Amygdala (tissue), 56 donors: ENCODE measurements at regions not wholly inside any gene's neighbourhood (a gene's known extent, or its start where the extent isn't known, plus 50 kb on each side); places are given as distances from the start of the nearest gene placed in this dataset.
"Not testable (repeated sequence)": the region's sequence is repeated elsewhere in the genome, so short reads cannot be mapped to it uniquely, and the experiment has no call there.

Experiments used
- DNase-seq, 56 donors: peaks; one replicate each; lab custom pipeline; 2025; lab: John Stamatoyannopoulos, UW

GRCh38 chr13:69124996-69125395, 982.6 kb upstream of the ATXN8OS start:
- DNase-seq = no peak

DNA sequence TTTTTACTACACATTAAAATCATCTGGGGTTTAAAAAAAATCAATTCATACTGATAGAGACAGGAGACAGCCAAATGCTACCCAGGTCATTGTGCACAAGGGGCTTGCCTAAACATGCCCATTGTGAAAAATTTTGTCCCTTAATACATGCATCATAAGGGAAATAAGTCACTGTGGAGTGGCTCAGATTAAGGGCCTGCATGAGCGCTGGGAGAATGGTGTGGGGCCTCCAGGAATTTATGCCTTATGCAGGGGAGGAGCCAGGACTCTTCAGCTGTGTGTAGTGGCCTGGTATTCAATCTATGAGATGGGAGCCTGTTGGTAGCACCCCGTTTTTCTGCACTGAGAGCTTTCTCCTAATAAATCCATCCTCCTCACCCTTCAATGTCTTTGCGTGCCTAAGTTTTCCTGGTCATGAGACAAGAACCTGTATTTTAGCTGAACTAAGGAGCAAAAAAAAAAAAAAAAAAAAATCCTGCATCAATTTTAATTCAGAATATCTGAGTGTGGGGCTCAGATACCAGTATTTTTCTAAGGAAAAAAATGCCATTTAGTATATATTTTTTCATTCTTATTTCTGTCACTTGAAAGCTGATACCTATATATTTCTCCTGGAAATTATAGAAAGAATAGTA, 997.6 kb upstream of the ATXN8OS start:
- no peak for DNase-seq

DNA sequence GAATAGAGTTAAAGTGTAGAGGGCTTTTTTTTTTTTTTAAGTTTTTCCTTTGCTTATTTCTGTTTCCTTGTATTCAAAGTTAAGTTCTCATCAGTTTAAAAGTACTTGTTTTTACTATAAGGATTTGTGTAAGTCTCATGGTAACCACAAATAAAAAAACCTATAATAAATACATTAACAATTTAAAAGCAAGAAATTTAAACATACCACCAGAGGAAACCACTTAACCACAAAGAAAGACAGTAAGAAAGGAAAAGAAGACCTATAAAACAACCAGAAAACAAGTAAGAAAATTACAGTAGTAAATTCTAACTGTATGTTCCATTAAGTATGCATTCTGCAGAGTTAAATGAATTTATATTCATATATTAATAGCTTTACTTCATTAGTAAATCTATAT, 999.1 kb upstream of the ATXN8OS start:
- DNase-seq = no peak

DNA sequence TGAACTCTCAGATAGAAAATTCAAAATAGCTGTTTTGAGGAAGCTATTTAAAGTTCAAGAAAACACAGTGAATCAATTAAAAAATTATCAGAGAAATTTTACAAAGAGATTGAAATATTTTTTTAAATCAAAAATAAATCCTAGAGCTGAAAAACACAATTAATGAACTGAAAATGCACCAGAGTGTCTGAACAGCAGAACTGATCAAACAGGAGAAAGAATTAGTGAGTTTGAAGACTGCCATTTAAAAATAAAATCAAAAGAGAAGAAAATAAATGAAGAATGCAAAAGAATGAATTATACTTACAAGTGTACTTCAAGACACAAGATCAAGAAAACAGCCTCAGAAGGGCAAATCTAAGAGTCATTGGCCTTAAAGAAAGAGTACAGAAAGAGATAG, 1000.2 kb upstream of the ATXN8OS start:
- DNase-seq = no peak

GRCh38 chr13:69101841-69102240, 1005.8 kb upstream of the ATXN8OS start:
- no peak for DNase-seq

- no peak for DNase-seq
Observed at GRCh38 chr13:69094485-69094884, 1013.1 kb upstream of the ATXN8OS start.

DNA sequence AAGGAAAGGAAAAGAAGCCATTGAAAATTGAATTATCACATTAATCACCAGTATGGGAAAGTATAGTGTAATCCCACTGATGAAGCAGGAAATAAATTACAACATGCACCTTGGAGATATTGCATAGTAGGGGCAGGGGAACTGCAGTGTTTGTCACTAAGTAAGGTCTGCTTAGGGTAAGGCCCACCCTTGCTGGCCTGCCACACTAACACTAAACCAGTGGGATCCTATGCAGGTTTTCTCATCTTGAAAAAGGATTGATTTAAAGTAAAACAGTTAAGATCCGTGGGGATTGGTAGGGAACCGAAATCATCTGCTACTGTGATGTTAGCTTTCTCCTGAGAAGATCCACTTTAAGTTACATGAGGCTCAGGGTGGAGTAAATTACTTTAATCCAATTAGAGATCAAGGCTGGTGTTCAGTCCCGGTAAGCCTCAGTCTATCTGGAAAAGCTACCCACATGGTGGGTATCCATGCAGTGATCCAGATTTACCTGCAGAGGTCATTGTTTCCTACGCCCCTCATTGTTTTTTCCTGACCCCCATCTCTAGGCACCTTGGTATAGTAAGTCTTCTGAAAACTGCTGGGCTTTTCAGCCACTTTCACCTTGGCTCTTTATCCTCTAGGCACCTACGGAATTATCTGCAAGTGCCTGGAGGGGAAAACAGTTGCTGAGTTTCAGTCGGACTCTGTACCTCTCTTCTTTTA, 1014.9 kb upstream of the ATXN8OS start:
- DNase-seq = no peak

DNA sequence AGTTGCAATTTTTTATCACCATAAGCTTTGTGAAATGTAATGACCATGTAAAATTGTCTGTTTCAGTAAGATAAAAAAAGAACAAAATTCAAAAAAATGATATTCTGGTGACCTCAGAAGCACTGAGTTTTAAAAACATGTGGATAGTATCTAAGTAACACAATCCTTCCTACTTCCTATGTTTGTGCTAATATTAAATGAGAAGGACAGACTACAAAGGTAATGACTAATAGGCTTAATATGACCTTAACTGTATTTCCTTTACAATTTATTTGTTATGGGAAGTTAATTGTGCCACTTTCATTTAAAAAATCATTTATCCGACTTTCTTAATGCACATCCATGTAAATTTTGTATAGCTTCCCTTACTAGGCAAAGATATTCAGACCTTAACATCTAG, 1030.4 kb upstream of the ATXN8OS start:
- no peak for DNase-seq

GRCh38 chr13:69069554-69070133, 1038.0 kb upstream of the ATXN8OS start:
- DNase-seq = no peak

DNA sequence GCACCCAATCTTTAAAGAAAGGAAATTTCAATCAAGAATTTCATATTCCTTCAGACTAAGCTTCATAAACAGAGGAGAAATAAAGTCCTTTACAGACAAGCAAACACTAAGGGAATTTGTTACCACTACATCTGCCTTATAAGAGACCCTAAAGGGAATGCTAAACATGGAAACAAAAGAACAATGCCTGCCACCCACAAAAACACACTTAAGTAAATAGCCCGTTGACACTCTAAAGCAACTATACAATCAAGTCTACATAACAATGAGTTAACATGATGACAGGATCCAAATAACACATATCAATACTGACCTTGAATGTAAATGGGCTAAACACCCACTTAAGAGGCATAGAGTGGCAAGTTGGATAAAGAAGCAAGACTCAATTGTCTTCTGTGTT, 1056.9 kb upstream of the ATXN8OS start:
- no peak for DNase-seq

DNA sequence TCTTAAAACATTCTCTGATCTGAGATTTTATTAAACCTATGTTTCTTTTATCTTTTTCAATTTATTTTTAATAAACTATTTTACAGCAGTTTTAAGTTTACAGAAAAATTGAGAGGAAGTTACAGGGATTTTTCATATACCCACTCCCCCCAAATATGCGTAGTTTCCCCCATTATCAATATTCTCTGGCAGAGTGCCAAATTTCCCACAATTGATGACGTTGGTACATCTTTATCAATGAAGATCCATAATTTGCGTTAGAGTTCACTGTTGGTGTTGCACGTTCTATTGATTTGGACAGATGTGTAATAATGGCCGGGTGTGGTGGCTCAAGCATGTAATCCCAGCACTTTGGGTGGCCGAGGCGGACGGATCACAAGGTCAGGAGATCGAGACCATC, 1063.0 kb upstream of the ATXN8OS start:
- no peak for DNase-seq

GRCh38 chr13:69040898-69041297, 1066.7 kb upstream of the ATXN8OS start:
- no peak for DNase-seq

DNA sequence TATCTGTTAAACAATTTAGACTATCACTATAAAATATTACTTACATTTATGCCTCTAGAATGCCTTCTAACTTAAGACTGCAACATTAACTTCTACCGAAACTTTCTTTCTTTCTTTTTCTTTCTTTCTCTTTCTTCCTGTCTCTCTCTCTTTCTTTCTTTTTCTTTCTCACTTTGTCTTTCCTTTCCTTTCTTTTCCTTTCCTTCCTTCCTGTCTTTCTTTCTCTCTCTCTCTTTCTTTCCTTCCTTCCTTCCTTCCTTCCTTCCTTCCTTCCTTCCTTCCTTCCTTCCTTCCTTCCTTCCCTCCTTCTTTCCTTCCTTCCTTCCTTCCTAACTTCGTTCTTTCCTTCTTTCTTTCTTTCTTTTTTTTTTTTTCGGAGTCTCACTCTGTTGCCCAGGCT, 1071.9 kb upstream of the ATXN8OS start:
- no peak for DNase-seq

GRCh38 chr13:69028936-69029335, 1078.7 kb upstream of the ATXN8OS start:
- no peak for DNase-seq

- no peak for DNase-seq
Observed at GRCh38 chr13:69020120-69020519, 1087.5 kb upstream of the ATXN8OS start.

- not testable (repeated sequence) for DNase-seq
Observed at GRCh38 chr13:69018173-69018572, 1089.5 kb upstream of the ATXN8OS start.

GRCh38 chr13:69010789-69011188, 1096.8 kb upstream of the ATXN8OS start:
- no peak for DNase-seq

DNA sequence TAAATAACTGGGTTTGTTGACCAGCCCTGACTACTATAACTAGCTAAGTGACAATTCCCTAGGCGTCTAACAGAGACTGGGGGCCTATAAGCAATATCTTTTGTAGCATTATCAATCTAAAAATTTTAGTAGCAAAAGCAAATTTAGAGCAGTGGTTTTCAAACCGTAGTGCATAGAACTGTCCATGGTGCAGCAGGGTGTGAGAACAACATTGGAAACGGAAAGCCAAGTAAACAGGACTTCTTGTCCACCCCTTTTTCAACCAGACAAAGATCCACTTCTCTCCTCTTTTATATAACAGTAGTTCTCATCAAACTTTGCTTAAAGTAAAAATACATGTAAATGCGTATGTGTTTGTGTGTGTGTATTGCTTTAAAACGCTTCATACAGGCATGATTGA, 1099.1 kb upstream of the ATXN8OS start:
- no peak for DNase-seq

DNA sequence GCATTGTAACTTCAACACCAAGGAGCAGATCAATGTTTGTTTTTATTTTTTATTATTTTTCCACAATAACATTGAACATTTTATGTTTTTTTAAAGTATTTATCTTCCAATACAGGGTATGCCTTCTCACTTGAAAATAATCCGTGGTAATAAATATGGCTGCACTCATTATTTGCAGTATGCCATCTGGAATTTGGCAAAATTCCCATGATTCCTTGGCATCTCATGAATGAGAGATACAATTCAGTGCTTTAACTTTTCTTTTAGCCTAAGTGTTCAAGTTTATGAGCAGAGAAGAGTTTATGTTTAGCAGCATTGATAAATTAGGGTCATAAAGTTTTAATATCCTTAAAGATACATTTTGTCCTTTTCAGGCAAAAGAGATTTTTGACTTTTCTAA, 1109.6 kb upstream of the ATXN8OS start:
- no peak for DNase-seq

DNA sequence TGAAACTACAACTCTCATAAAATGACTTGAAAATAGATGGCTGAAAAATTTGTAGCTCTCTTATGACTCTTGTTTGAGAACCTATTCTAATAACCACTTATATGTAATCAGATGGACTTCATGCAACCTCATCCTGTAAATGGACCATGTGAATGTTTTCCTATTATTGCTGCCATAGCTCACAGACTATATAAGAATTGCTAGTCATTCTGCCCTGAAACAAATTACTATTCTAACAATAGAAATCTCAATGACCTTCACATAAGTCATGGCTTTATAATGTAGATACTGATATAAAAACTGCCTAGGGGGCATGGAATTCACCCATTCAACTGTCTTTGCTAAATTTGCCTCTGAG, 1111.0 kb upstream of the ATXN8OS start:
- no peak for DNase-seq

GRCh38 chr13:68995972-68996667, 1111.5 kb upstream of the ATXN8OS start:
- no peak for DNase-seq

GRCh38 chr13:68993154-68993553, 1114.5 kb upstream of the ATXN8OS start:
- DNase-seq = no peak
